Bronchial epithelial cell (primary cell): ENCODE measurements at regions not wholly inside any gene's neighbourhood (a gene's known extent, or its start where the extent isn't known, plus 50 kb on each side); places are given as distances from the start of the nearest gene placed in this dataset.
A peak's percentile ranks its signal among the peaks of the same experiment; 100 is the strongest.

Experiments
- DNase-seq: peaks from one replicate; pipeline ENCODE4 v3.0.0-alpha.2; 2010; ENCODE audit warnings: low read depth
- FAIRE-seq: peaks from 2 replicates; lab custom pipeline; 2011; peaks lifted over from hg19 to GRCh38; lab: Jason Lieb, UNC
- H3K27me3 ChIP-seq: 2 replicates; pipeline ENCODE4 v1.5.1; 2011; ENCODE audit warnings: low read length; ENCODE audit not compliant: control insufficient read depth, insufficient read depth
- H3K36me3 ChIP-seq: 2 replicates; pipeline ENCODE4 v1.5.1; 2011; ENCODE audit warnings: low read length; ENCODE audit not compliant: control insufficient read depth, insufficient read depth
- H3K4me3 ChIP-seq: 2 replicates; pipeline ENCODE4 v1.5.1; 2011; ENCODE audit warnings: mild to moderate bottlenecking, low read depth, low read length, control low read depth
- CTCF ChIP-seq: IDR thresholded peaks from 2 replicates; pipeline ENCODE4 v1.5.1; 2011; ENCODE audit warnings: mild to moderate bottlenecking, moderate library complexity, low read length, control low read depth, inconsistent platforms; ENCODE audit not compliant: insufficient read depth, severe bottlenecking

- FAIRE-seq (no peak), DNase-seq (peak; percentile 71)
Observed at GRCh38 chr1:203926025-203926540, 64.7 kb downstream of the SNRPE start.

DNA sequence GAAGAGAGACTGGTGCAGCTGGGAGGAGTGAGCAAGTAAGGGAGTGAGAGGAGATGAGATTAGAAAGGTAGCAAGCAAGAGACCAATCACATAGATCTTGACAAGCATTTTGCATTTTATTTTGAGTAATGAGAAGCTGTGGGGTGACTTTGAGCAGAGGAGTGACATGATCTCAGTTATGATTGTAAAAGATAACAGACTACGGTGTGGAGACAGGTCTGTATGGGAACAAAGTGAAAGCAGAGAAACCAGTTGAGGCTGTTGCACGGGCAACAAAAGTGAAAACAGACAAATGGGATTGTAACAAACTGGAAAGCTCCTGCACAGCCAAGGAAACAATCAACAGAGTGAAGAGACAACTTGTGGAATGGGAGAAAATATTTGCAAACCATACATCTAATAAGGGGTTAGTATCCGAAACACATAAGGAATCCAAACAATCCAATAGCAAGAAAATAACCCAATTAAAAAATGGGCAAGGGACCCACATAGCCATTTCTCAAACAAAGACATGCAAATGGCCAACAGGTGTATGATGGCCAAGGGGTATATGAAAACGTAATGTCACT is 68.4 kb downstream of the SNRPE start:
- FAIRE-seq (no peak), DNase-seq (no peak)
- TF ChIP-seq CTCF, result no peak
- Histone ChIP-seq H3K4me3 (no peak overlapping the region), H3K27me3 (no peaks in the 10 kb centered on the region), H3K36me3 (no peaks in the 10 kb centered on the region)

More at GRCh38 chr1:203926025-203926540, 64.7 kb downstream of the SNRPE start:
- TF ChIP-seq CTCF, result no peak
- no peaks in the 10 kb centered on the region for H3K27me3 ChIP-seq
- no peaks in the 10 kb centered on the region for H3K36me3 ChIP-seq
- no peak overlapping the region for H3K4me3 ChIP-seq

DNA sequence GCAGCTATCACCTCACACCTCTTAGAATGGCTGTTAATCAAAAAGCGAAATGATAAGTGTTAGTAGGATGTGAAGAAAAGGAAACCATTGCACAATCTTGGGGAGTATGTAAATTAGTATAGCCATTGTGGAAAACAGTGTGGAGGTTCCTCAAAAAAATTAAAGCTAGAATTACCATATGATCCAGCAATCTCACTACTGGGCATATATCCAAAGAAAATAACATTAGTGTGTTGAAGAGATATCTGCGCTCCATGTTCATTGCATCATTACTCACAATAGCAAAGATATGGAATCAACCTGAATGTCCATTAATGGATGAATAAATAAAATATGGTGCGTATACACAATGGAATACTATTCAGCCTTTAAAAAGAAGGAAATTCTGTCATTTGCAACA is 68.9 kb downstream of the SNRPE start:
- H3K36me3 ChIP-seq, result no peaks in the 10 kb centered on the region
- FAIRE-seq (no peak), DNase-seq (peak; percentile 74)
- no peak for TF ChIP-seq CTCF
- no peaks in the 10 kb centered on the region for H3K27me3 ChIP-seq
- no peak overlapping the region for H3K4me3 ChIP-seq

DNA sequence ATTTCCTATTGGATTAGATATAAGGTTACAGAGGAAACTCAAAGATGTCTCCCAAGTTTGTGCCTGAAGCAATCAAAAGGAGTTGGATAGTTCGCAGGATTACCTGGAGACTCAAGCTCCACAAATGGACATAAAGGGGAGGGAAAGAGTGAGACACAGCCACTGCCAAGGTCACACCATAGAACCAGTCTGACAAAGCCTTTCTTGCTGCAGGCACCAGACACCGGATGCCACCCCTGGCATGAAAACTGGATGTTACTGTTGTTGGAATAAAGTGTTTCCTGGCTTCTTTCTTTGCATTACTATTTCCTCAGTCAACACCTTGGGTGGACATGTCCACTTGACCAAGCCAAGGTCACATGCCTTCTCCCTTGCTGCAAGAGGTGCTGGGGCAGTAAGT is 70.6 kb downstream of the SNRPE start:
- no peak for DNase-seq
- H3K36me3 ChIP-seq, result no peaks in the 10 kb centered on the region
- no peak for FAIRE-seq
- no peaks in the 10 kb centered on the region for H3K27me3 ChIP-seq
- no peak overlapping the region for H3K4me3 ChIP-seq
- no peak for TF ChIP-seq CTCF

- no peak overlapping the region for H3K4me3 ChIP-seq
- FAIRE-seq (no peak), DNase-seq (no peak)
- H3K27me3 ChIP-seq, result no peaks in the 10 kb centered on the region
- no peaks in the 10 kb centered on the region for H3K36me3 ChIP-seq
- TF ChIP-seq CTCF, result no peak
Observed at GRCh38 chr1:203932556-203932955, 71.2 kb downstream of the SNRPE start.

- H3K4me3 ChIP-seq, result no peak overlapping the region
- H3K27me3 ChIP-seq, result no peaks in the 10 kb centered on the region
- H3K36me3 ChIP-seq, result no peaks in the 10 kb centered on the region
- DNase-seq (peak; percentile 52), FAIRE-seq (no peak)
- no peak for TF ChIP-seq CTCF
Observed at GRCh38 chr1:203934027-203934426, 72.6 kb downstream of the SNRPE start.
